HS-27A (cell line): ENCODE measurements at regions not wholly inside any gene's neighbourhood (a gene's known extent, or its start where the extent isn't known, plus 50 kb on each side); places are given as distances from the start of the nearest gene placed in this dataset.
"Not testable (repeated sequence)": the region's sequence is repeated elsewhere in the genome, so short reads cannot be mapped to it uniquely, and the experiment has no call there.

Experiments used
- DNase-seq: peaks from one replicate; pipeline ENCODE4 v3.0.0-alpha.2; 2012; ENCODE audit warnings: low read depth, missing footprints

- no peak for DNase-seq
These were observed 576.5 kb upstream of the SLITRK5 start for GRCh38 chr13:87094646-87095045.

DNA sequence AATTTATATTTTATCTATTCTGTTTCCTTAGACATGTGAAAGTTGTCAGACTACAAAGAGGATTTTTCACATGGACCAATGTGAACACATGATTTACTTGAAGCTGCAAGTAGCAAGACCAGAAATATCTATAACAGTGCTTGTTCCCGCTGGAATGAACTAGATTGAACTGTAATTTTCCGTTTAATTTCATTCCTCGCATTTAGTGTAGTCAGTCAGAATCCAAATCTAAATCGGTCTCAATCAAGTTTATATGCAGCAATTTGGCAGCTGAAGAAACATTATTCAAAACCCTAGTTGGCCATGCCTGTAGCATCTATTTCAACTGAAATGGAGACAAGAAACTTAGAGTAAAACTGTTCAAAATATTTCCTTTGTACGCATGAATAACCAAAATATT, 570.7 kb upstream of the SLITRK5 start:
- DNase-seq = no peak

DNA sequence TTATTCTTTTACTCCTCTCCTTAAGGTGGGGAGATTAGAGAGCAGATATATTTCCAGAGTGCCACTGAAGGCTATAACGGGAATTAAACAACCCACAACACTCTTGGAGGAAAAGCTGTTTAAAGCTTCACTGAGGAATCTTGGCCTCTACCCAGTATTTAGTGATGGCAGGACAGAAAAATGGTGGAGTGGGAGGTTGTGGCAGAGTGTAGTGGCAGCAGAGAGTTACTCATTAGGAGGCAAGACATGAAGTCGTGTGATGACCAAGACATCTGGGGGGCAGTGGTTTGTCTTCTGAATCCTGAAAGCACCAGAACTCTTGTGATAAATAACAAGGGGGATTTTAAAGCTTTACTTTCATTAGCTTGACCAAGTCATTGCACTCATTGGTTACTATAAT, 563.5 kb upstream of the SLITRK5 start:
- no peak for DNase-seq

DNA sequence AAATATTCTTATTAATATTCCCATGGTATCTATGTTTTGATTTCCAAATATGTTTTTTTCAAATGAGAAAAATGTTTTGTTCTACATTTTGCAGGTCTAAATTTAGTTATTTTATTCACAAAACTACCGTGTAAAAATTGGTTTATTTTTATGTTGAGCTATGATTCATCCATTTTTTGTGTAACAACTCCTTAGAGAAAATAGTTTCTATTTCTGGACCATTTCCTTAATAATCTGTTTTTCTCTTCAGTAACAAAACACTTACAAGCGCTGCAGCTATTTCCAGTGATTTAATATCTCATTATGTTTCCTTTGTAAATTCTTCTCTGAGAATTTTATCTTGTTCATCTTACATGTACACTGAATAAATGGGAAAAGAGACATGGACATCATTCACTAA, 550.7 kb upstream of the SLITRK5 start:
- no peak for DNase-seq

DNA sequence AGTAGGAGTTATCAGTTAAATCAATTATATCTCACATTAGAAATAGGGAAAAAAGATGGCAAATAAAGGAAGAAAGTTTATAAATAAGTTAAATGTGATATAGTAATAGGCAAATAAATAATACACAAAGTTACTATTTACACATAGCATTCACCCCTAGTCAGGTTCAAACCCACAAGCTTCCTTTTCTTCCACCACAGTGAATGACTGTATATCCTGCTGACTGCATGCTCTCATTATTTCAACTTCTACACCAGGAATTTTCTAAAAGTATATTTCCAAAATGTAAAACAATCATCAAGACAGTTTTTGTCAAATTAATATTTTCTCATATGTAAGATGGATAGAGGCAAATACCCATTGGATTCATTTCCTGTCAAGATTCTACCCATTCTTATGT, 548.6 kb upstream of the SLITRK5 start:
- DNase-seq = no peak

GRCh38 chr13:87123987-87124784, 547.0 kb upstream of the SLITRK5 start:
- DNase-seq = peak; percentile 4

- no peak for DNase-seq
These were observed 546.4 kb upstream of the SLITRK5 start for GRCh38 chr13:87124785-87125074.

DNA sequence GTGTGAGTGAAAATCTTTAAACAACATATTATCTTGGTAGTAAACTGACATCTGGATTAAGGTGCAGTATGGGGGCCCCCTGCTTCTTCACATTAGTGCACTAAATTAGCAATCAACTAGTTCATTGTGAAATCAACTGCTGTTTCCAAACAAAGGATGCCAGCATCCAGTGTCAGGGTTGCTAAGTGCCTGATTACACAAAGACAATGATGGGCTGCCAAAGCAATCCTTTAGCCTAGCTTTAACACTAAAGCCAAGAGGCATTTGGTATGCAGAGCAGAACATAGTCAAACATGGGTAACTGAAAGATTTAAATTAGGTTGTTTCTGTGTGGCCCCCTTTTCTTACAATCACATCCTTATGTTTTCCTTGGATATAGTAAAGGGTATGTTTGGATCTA, 543.1 kb upstream of the SLITRK5 start:
- no peak for DNase-seq

- no peak for DNase-seq
These were observed 542.7 kb upstream of the SLITRK5 start for GRCh38 chr13:87128491-87128890.

DNA sequence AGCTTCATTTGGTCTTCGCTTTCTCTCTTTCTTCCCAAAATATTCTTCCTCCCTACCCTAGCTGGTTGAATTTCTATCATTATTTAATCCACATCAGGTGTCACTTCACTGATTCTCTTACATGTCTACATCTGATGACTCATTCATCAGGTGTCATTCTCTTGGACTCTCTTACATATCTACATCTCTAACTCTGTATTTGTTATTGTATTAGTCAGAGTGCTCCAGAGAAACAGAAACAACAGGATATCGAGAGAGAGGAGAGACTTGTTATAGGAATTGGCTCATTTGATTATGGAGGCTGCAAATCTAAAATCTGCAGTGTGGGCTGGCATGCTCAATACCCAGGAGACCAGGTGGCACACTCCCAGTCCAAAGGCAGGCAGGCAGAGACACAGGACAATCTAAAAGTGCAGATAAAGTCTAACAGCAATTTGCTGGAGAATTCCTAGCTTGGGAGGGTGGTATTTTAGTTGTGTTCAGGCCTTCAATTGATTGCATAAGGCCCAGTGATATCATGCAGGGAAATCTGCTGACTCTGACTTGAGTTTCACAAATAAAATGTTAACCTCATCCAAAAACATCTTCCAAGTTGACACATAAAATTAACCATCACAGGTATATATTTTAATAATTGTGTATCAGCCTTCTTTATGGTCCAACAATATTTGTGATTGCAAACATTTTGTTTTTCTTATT, 541.4 kb upstream of the SLITRK5 start:
- DNase-seq = no peak

DNA sequence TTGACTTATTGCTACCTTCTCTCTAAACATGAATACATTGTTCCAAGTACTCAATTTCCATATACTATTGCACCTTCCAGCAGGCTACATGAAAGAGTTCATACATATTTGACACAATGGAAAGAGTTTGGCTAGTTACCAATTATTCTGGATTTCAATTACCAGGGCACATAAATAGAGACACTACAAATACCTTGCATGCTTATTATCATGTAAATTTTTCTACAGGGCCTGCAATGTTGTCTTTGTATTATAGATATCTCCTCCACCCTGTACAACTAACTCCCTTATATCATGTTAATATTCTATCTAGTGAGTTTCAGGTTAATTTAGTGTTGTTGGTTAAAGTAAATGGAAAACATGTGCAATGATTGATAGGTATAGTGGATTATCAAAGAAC, 540.7 kb upstream of the SLITRK5 start:
- DNase-seq = no peak

DNA sequence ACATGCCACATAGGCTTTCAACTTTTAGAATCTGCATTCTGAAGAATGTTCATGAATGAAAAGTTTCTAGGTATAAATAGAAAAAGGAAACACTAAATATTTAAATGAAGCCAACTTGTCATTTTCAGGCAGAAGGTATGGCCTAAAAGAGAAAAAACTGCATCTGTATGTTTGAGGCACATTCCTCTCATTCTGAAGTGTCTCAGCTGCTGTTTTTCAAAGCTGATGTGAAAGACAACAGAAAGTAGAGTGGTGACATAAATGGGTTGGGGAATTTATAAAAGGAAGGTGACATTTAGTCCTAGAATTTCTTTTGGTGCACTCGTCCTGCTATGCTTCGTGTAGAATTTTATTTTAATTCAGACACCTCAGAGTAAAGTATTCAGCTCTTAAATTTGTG, 539.6 kb upstream of the SLITRK5 start:
- DNase-seq = no peak

DNA sequence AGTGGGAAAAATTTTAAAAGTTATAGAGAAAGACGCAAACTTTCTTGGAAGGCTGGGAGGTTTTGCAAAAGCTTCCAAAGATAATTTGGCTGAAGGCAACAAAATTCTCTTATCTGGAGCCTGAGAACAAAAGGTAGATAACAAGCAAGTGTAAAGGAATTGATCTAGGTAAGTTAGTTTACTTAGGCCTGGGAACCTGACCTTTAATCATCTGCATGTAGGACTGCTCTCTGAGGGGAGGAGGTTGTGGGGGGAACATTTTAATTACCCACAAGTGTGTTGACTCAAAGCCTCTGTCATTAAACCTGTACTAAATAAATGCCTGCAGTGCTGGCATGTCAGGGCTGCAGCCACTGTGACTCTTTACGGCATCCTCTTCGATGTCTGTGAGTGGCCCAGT, 532.3 kb upstream of the SLITRK5 start:
- no peak for DNase-seq

- DNase-seq = no peak
These were observed 524.1 kb upstream of the SLITRK5 start for GRCh38 chr13:87147076-87147475.

- DNase-seq = no peak
These were observed 517.8 kb upstream of the SLITRK5 start for GRCh38 chr13:87153371-87153770.

GRCh38 chr13:87166348-87166747, 504.8 kb upstream of the SLITRK5 start:
- no peak for DNase-seq

DNA sequence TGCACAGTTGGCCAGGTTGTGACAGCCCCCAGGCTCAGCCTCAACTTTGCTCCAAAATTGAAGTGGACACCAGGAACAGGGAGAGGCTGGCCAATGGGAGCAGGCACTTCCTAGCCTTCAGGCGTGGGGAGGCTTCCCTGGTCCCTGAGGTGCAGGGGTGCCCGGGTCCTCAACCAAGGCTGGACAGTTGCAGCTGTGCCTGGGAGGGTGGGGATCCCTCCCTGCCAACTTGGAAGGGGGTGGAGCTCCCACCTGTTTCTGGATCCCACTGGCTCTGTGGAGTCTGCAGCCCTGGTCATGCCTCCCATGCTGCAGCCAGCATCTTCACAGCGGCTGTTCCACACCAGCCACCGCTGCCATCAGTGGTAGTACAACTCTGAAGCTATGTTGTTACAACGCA, 502.8 kb upstream of the SLITRK5 start:
- no peak for DNase-seq

DNA sequence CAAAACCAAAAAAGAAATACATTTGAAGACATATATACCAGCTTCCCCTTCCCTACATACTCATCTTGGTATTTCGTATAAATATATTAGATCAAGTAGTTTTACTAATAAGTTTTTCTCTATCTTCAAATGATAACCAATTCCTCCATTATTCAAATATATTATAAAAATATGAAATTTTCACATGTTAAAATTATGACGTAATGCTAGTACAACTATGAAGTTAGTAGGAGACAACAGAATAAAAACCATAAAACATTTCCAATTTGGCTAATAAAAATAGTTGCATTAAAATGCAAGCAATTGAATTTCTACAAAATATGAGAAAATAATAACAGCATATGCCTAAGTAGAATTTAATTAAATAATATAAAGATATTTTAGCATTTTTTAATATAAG, 501.8 kb upstream of the SLITRK5 start:
- DNase-seq = no peak

DNA sequence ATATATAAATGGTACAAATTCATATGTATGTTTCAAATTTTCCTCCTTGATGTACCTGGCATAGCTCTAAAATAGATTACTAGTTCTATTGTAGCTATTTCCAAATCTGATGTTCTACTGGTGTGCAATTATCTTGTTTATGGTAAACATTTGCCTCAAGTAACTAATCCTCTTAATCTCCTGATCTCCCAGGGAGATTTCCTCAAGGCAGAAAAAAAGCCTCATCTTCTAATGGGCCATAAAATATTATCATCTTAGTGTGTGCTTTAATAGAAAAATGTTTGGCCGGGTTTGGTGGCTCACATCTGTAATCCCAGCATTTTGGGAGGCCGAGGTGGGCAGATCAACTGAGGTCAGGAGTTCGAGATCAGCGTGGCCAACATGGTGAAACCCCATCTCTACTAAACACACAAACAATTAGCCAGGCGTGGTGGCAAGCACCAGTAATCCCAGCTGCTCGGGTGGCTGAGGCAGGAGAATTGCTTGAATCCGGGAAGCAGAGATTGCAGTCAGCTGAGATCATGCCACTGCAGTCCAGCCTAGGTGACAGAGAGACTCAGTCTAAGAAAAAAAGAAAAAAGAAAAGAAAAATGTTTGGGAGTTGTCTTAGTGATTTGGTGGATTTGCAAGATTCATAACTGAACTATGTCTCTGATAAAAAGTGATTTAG, 498.9 kb upstream of the SLITRK5 start:
- DNase-seq = no peak

- DNase-seq = not testable (repeated sequence)
These were observed 486.0 kb upstream of the SLITRK5 start for GRCh38 chr13:87185138-87185537.

- DNase-seq = not testable (repeated sequence)
These were observed 484.5 kb upstream of the SLITRK5 start for GRCh38 chr13:87186647-87187046.

- not testable (repeated sequence) for DNase-seq
These were observed 479.7 kb upstream of the SLITRK5 start for GRCh38 chr13:87191485-87191884.

DNA sequence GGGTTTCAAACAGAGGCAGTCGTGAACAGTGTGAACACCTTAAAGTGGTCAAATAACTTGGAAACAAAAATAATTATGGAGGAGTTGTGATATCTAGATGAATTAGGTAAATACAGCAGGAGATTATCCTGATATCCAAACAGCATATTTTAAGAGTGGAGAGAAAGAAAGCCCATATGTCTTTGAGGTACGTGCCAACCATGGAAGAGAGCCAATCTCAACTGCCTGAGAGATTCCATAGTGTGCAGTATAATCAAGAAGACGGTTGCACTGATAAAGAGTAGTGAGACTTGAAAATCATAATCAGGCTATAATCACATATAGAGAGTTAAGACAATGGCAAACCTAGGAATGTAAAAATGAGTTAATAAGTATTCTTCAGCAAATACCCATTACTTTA, 472.8 kb upstream of the SLITRK5 start:
- DNase-seq = no peak
